GM12872 (cell line): ENCODE measurements at regions not wholly inside any gene's neighbourhood (a gene's known extent, or its start where the extent isn't known, plus 50 kb on each side); places are given as distances from the start of the nearest gene placed in this dataset.

ENCODE experiments used
- TF ChIP-seq, protein P1 (sequence below): IDR thresholded peaks from 3 replicates; pipeline ENCODE4 v1.5.1; 2011; ENCODE audit warnings: low read depth, mild to moderate bottlenecking, low read length, moderate library complexity; ENCODE audit not compliant: insufficient read depth

DNA sequence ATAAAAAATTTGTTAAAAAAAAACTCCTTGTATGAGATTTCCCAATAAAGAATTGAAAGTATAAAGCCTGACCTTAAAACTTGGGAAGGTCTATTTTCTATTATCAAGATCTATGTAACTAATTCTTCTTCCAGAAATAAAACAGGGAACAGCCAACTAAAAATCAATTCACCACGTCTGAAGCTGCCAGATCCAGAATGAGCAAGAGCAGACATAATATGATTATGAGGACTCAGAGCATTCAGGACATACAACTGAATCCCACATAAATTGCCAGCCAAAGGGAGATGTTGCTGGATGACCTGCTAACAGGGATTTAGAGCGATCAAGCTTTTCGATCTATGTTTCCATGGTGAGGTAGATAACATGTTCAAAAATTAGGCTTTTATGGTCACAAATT lies 1151.3 kb upstream of the CADM2 start:
- TF ChIP-seq, protein P1, sequence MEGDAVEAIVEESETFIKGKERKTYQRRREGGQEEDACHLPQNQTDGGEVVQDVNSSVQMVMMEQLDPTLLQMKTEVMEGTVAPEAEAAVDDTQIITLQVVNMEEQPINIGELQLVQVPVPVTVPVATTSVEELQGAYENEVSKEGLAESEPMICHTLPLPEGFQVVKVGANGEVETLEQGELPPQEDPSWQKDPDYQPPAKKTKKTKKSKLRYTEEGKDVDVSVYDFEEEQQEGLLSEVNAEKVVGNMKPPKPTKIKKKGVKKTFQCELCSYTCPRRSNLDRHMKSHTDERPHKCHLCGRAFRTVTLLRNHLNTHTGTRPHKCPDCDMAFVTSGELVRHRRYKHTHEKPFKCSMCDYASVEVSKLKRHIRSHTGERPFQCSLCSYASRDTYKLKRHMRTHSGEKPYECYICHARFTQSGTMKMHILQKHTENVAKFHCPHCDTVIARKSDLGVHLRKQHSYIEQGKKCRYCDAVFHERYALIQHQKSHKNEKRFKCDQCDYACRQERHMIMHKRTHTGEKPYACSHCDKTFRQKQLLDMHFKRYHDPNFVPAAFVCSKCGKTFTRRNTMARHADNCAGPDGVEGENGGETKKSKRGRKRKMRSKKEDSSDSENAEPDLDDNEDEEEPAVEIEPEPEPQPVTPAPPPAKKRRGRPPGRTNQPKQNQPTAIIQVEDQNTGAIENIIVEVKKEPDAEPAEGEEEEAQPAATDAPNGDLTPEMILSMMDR, result no peak

DNA sequence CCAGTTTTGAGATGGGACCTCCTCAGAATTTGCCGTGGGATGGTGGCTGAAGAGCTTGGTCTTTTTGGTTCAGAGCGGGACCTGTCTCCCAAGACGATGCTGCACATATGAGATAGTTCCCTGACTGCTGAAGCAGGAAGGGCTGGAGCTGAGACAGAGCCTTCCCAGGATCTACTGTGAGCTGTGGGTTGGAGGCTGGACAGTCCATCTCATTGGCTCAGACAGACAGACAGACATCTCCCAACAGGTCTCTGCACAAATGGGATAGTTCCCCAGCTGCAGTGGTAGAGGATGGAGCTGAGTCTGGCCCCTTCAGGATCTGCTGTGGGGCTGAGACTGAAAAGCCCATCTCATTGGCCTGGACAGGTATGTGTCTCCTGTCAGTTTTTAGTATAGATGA lies 1145.6 kb upstream of the CADM2 start:
- TF ChIP-seq, protein P1, result no peak

GRCh38 chr3:83816653-83817052 lies 1142.1 kb upstream of the CADM2 start:
- TF ChIP-seq, protein P1, result no peak

DNA sequence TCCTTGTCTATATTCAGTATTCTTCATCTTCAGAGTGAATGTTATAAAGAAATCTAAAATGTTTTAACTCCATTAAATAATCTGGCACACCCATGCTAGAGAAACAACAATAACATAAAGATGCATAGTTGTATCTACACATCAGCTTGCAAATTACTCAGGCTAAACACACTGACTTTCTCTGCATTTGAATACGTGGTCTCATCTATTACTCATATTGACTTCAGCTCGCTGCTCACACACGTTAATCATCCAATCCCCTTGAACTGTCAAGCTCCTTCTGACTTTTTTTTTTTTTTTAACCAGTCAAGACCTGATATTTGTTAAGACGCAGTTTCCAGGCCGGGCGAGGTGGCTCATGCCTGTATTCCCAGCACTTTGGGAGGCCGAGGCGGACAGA lies 1137.3 kb upstream of the CADM2 start:
- TF ChIP-seq, protein P1, result no peak

- TF ChIP-seq, protein P1, result no peak
Observed at GRCh38 chr3:83823095-83823494, 1135.7 kb upstream of the CADM2 start.

GRCh38 chr3:83835040-83835439 lies 1123.7 kb upstream of the CADM2 start:
- TF ChIP-seq, protein P1, result no peak

DNA sequence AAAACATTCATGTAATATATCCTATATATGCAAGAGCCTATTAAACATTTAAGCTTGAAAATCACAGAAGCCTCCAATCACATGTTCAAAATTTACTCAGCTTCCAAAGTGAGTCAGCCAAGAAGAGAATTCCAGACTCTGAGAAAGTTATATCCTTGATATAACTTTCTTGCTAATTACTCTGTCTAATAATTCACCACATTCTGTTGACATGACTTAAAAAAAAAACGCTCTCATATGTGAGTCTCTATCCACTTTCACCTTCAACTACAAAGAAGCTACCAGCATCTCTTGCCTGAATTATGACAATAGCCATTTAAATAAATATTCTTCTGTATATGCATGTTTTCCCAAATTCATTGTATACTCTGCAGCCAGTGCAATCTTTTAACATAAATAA lies 1116.3 kb upstream of the CADM2 start:
- TF ChIP-seq, protein P1, result no peak

- TF ChIP-seq, protein P1, result no peak
Observed at GRCh38 chr3:83843716-83844115, 1115.1 kb upstream of the CADM2 start.
